Stomach (tissue), 8 donors: ENCODE measurements at regions not wholly inside any gene's neighbourhood (a gene's known extent, or its start where the extent isn't known, plus 50 kb on each side); places are given as distances from the start of the nearest gene placed in this dataset.
A peak's percentile ranks its signal among the peaks of the same experiment; 100 is the strongest.

Experiments used
- DNase-seq, 2 donors: peaks; one replicate each; pipeline versions ENCODE4 v3.0.0 to v3.0.0-alpha.2; 2013 to 2019
- H3K27ac ChIP-seq, 5 donors: fragments of 200-600 bp in 4 of 5; sonication (generic) in 4 of 5; one replicate each; pipeline ENCODE4 v1.5.1; 2013 to 2019; ENCODE audit warnings: mild to moderate bottlenecking in 1 of 5, moderate library complexity in 1 of 5
- H3K27me3 ChIP-seq, 3 donors: fragments of 200-600 bp; sonication (generic); one replicate each; pipeline ENCODE4 v1.5.1; 2017 to 2019; ENCODE audit warnings: mixed run types in 1 of 3
- H3K36me3 ChIP-seq, 4 donors: fragments of 200-600 bp; sonication (generic); 1 replicate in 3 of 4; 2 replicates in 1 of 4; pipeline ENCODE4 v1.5.1; 2016 to 2019
- H3K4me1 ChIP-seq, 4 donors: fragments of 200-600 bp; sonication (generic); one replicate each; pipeline ENCODE4 v1.5.1; 2016 to 2019
- H3K4me3 ChIP-seq, 4 donors: fragments of 200-600 bp; sonication (generic) in 3 of 4; one replicate each; pipeline ENCODE4 v1.5.1; 2016 to 2019; ENCODE audit warnings: mild to moderate bottlenecking in 1 of 4
- H3K9me3 ChIP-seq, 4 donors: fragments of 200-600 bp; sonication (generic); one replicate each; pipeline ENCODE4 v1.5.1; 2016 to 2019
- CTCF ChIP-seq, 7 experiments: fragments of 450-650 bp in 4 of 7; fragments of 200-600 bp in 3 of 7; sonication (generic) in 3 of 7; IDR thresholded peaks; one replicate each; pipeline ENCODE4 v1.5.1; 2016 to 2019; ENCODE audit warnings: antibody characterized with exemption in 7 of 7, control low read depth in 2 of 7, mild to moderate bottlenecking in 1 of 7
- EP300 ChIP-seq: sonication (generic); formaldehyde crosslinking; IDR thresholded peaks from one replicate; pipeline ENCODE4 v1.6.1; 2017; ENCODE audit warnings: antibody characterized with exemption
- POLR2A ChIP-seq, 4 donors: fragments of 450-650 bp; IDR thresholded peaks; one replicate each; pipeline ENCODE4 v1.6.1; 2016; ENCODE audit warnings: antibody characterized with exemption in 4 of 4, control low read depth in 2 of 4, mild to moderate bottlenecking in 1 of 4, moderate library complexity in 1 of 4
- POLR2AphosphoS5 ChIP-seq, 3 donors: sonication (generic); formaldehyde crosslinking; IDR thresholded peaks; one replicate each; pipeline ENCODE4 v1.6.1; 2016; ENCODE audit warnings: antibody characterized with exemption in 3 of 3
- WGBS, 5 donors: extraction: QIAGEN DNeasy Blood & Tissue Kit in 3 of 5; methylation state at CpG; one replicate each; pipeline versions ENCODE4 v1.1.5 to v1.1.7; 2013 to 2018; 5-methylcytosine and 5-hydroxymethylcytosine counted together
- intact Hi-C: fragments of 100-400 bp; cut with DNase I; formaldehyde crosslinking; loops from one replicate; pipeline ENCODE4 v1.15.1; 2023; ENCODE audit warnings: low total_unique reads
- donor health status: healthy with polysubstance abuse.
- donor health status: Bipolar disorder and iron deficiency.
- donor health status: healthy.

- no peaks in the 10 kb centered on the region for H3K9me3 ChIP-seq
- WGBS, 5 donors, result 25 to 86% (median 47%) methylated on average over 2 of the region's 2 CpGs
- no peak for DNase-seq
- H3K27ac ChIP-seq, result no peak overlapping the region
- H3K27me3 ChIP-seq, result no peaks in the 10 kb centered on the region
- no peak overlapping the region for H3K4me3 ChIP-seq
- TF ChIP-seq CTCF (IDR thresholded peaks at IDR 0.05) (no peak), POLR2AphosphoS5 (IDR thresholded peaks at IDR 0.05) (no peak), EP300 (no peak), POLR2A (IDR thresholded peaks at IDR 0.05) (no peak)
- intact Hi-C loops, result no loop called here
- H3K4me1 ChIP-seq, result peaks cover 0 to 10% (median 4%) of the 10 kb centered on the region in 4 donors
- H3K36me3 ChIP-seq, result no peaks in the 10 kb centered on the region
Measured at GRCh38 chr5:112112346-112112745, 306.7 kb downstream of the EPB41L4A start.

GRCh38 chr5:112109331-112110007 is 309.6 kb downstream of the EPB41L4A start:
- no peaks in the 10 kb centered on the region for H3K27me3 ChIP-seq
- intact Hi-C loops, result no loop called here
- H3K27ac ChIP-seq, result no peak overlapping the region
- peak; percentile 41 to 61 for DNase-seq
- H3K9me3 ChIP-seq, result no peaks in the 10 kb centered on the region
- 35 to 50% (median 46%) methylated on average over 4 of the region's 4 CpGs for WGBS, 5 donors
- peaks cover 0 to 10% (median 4%) of the 10 kb centered on the region in 4 donors for H3K4me1 ChIP-seq
- no peaks in the 10 kb centered on the region for H3K36me3 ChIP-seq
- no peak overlapping the region for H3K4me3 ChIP-seq
- peak in 1 of 3 donors; percentile 33 for TF ChIP-seq POLR2AphosphoS5 (IDR thresholded peaks at IDR 0.05)
- no peak for TF ChIP-seq EP300

- no peaks in the 10 kb centered on the region for H3K9me3 ChIP-seq
- no peak for TF ChIP-seq CTCF (IDR thresholded peaks at IDR 0.05)
- no peak for TF ChIP-seq EP300
- no peak for TF ChIP-seq POLR2A (IDR thresholded peaks at IDR 0.05)
- no peak for TF ChIP-seq POLR2AphosphoS5 (IDR thresholded peaks at IDR 0.05)
- no peak overlapping the region for H3K27ac ChIP-seq
- no peak for DNase-seq
- intact Hi-C loops, result no loop called here
- no peaks in the 10 kb centered on the region for H3K36me3 ChIP-seq
- no peak overlapping the region for H3K4me3 ChIP-seq
- WGBS, 5 donors, result 45 to 65% (median 57%) methylated on average over 2 of the region's 2 CpGs
- peaks cover 0 to 10% (median 4%) of the 10 kb centered on the region in 4 donors for H3K4me1 ChIP-seq
- H3K27me3 ChIP-seq, result no peaks in the 10 kb centered on the region
Measured at GRCh38 chr5:112106878-112107277, 312.2 kb downstream of the EPB41L4A start.

GRCh38 chr5:112097768-112098167 is 321.3 kb downstream of the EPB41L4A start:
- no peak overlapping the region for H3K4me3 ChIP-seq
- no peaks in the 10 kb centered on the region for H3K27me3 ChIP-seq
- DNase-seq, result no peak
- H3K36me3 ChIP-seq, result no peaks in the 10 kb centered on the region
- H3K27ac ChIP-seq, result no peak overlapping the region
- intact Hi-C loops, result no loop called here
- no peaks in the 10 kb centered on the region for H3K4me1 ChIP-seq
- TF ChIP-seq CTCF (IDR thresholded peaks at IDR 0.05), result no peak
- no peak for TF ChIP-seq POLR2AphosphoS5 (IDR thresholded peaks at IDR 0.05)
- TF ChIP-seq EP300, result no peak
- no peak for TF ChIP-seq POLR2A (IDR thresholded peaks at IDR 0.05)
- H3K9me3 ChIP-seq, result peaks cover 0 to 5% (median under 1%) of the 10 kb centered on the region in 4 donors
- WGBS, 5 donors, result 77 to 85% (median 83%) methylated on average over 6 of the region's 6 CpGs

GRCh38 chr5:112087222-112087621 is 330.2 kb upstream of the NREP start:
- no peaks in the 10 kb centered on the region for H3K36me3 ChIP-seq
- H3K4me3 ChIP-seq, result no peak overlapping the region
- no peaks in the 10 kb centered on the region for H3K27me3 ChIP-seq
- peaks cover 0 to under 1% (median 0%) of the 10 kb centered on the region in 4 donors for H3K9me3 ChIP-seq
- DNase-seq, result no peak
- 80 to 94% (median 83%) methylated on average over 2 of the region's 2 CpGs for WGBS, 5 donors
- no peaks in the 10 kb centered on the region for H3K4me1 ChIP-seq
- no peak overlapping the region for H3K27ac ChIP-seq
- TF ChIP-seq POLR2A (IDR thresholded peaks at IDR 0.05) (no peak), EP300 (no peak), CTCF (IDR thresholded peaks at IDR 0.05) (no peak), POLR2AphosphoS5 (IDR thresholded peaks at IDR 0.05) (no peak)
- intact Hi-C loops, result no loop called here
